SK-N-SH (cell line): ENCODE measurements at regions not wholly inside any gene's neighbourhood (a gene's known extent, or its start where the extent isn't known, plus 50 kb on each side); places are given as distances from the start of the nearest gene placed in this dataset.

Experiments
- CTCF ChIA-PET: fragments of 300-600, 350-600 bp; formaldehyde crosslinking; extraction: SDS; loops from one replicate; lab custom pipeline; 2021; lab: Yijun Ruan, JAX
- POLR2A ChIA-PET: fragments of 350-600 bp; sonication (Branson Sonifier 250); formaldehyde crosslinking; extraction: SDS; loops from one replicate; lab custom pipeline; 2020; ENCODE audit warnings: antibody characterized with exemption, inconsistent platforms; lab: Yijun Ruan, JAX
- DNase-seq: peaks from one replicate; pipeline ENCODE4 v3.0.0; 2012
- H2AFZ ChIP-seq: fragments of 200-600 bp; sonication (generic); 2 replicates; pipeline ENCODE4 v1.8.1; 2016; ENCODE audit warnings: antibody characterized with exemption, mild to moderate bottlenecking, low read depth
- H3F3A ChIP-seq: fragments of 200-600 bp; sonication (generic); replicated peaks from 2 replicates; pipeline ENCODE3; 2016; ENCODE audit warnings: antibody characterized with exemption, mild to moderate bottlenecking; ENCODE audit not compliant: insufficient read depth
- H3K27ac ChIP-seq, 2 experiments: fragments of 200-500 bp in 1 of 2; fragments of 200-600 bp in 1 of 2; sonication (Bioruptor generic) in 1 of 2; sonication (generic), shearing (Covaris generic) in 1 of 2; 2 replicates each; pipeline versions ENCODE4 v1.5.1 to v1.6.1; 2014 to 2016; ENCODE audit warnings: low read depth in 2 of 2, inconsistent platforms in 1 of 2, low read length in 1 of 2, mild to moderate bottlenecking in 1 of 2, mixed read lengths in 1 of 2
- H3K27me3 ChIP-seq: fragments of 200-600 bp; sonication (generic), shearing (Covaris generic); 2 replicates; pipeline ENCODE4 v1.6.1; 2016; ENCODE audit warnings: mixed run types; ENCODE audit not compliant: insufficient read depth
- H3K36me3 ChIP-seq, 2 experiments: fragments of 200-500 bp in 1 of 2; fragments of 200-600 bp in 1 of 2; sonication (Bioruptor generic) in 1 of 2; sonication (generic) in 1 of 2; replicated peaks in 1 of 2; 2 replicates each; pipeline versions ENCODE3 to v1.5.1; 2014 to 2016; ENCODE audit warnings: low read length in 1 of 2, mild to moderate bottlenecking in 1 of 2; ENCODE audit not compliant: insufficient read depth in 2 of 2, control insufficient read depth in 1 of 2
- H3K4me1 ChIP-seq, 2 experiments: fragments of 200-500 bp in 1 of 2; fragments of 200-600 bp in 1 of 2; sonication (Bioruptor generic) in 1 of 2; sonication (generic), shearing (Covaris generic) in 1 of 2; 2 replicates each; pipeline versions ENCODE4 v1.5.1 to v1.6.1; 2014 to 2016; ENCODE audit warnings: low read depth in 1 of 2, low read length in 1 of 2, mixed run types in 1 of 2; ENCODE audit not compliant: insufficient read depth in 2 of 2, control insufficient read depth in 1 of 2
- H3K4me2 ChIP-seq: fragments of 200-600 bp; sonication (generic), shearing (Covaris generic); 2 replicates; pipeline ENCODE4 v1.6.1; 2017; ENCODE audit warnings: mixed run types
- H3K4me3 ChIP-seq, 2 experiments: fragments of 200-500 bp in 1 of 2; fragments of 200-600 bp in 1 of 2; sonication (Bioruptor generic) in 1 of 2; sonication (generic), shearing (Covaris generic) in 1 of 2; 2 replicates each; pipeline versions ENCODE4 v1.5.1 to v1.8.1; 2014 to 2016; ENCODE audit warnings: low read depth in 2 of 2, inconsistent platforms in 1 of 2, low read length in 1 of 2, mild to moderate bottlenecking in 1 of 2, mixed read lengths in 1 of 2, moderate library complexity in 1 of 2
- H3K79me2 ChIP-seq: fragments of 200-600 bp; sonication (generic); 2 replicates; pipeline ENCODE4 v1.8.1; 2017; ENCODE audit warnings: mild to moderate bottlenecking; ENCODE audit not compliant: insufficient read depth
- H3K9ac ChIP-seq: fragments of 200-600 bp; sonication (generic); 2 replicates; pipeline ENCODE4 v1.6.1; 2017; ENCODE audit warnings: mixed run types
- H3K9me2 ChIP-seq: fragments of 200-600 bp; sonication (generic); 2 replicates; pipeline ENCODE4 v1.6.1; 2017; ENCODE audit warnings: mixed run types
- H3K9me3 ChIP-seq: fragments of 200-600 bp; sonication (generic); 2 replicates; pipeline ENCODE4 v1.6.1; 2017; ENCODE audit warnings: mixed run types, mild to moderate bottlenecking, moderate library complexity
- H4K20me1 ChIP-seq: fragments of 200-600 bp; sonication (generic); 2 replicates; pipeline ENCODE4 v1.6.1; 2017; ENCODE audit warnings: mild to moderate bottlenecking, mixed run types; ENCODE audit not compliant: insufficient read depth
- CHD2 ChIP-seq: fragments of 150-350 bp; IDR thresholded peaks from 2 replicates; pipeline ENCODE4 v1.6.1; 2018; ENCODE audit warnings: low read length; ENCODE audit not compliant: partially characterized antibody
- ELF1 ChIP-seq: IDR thresholded peaks from 2 replicates; pipeline ENCODE4 v1.4.0; 2012
- EP300 ChIP-seq, 2 experiments: IDR thresholded peaks; 2 replicates each; pipeline versions ENCODE4 v1.4.0 to v1.6.1; 2012; ENCODE audit warnings: borderline replicate concordance in 1 of 2, low read depth in 1 of 2, low read length in 1 of 2
- FOXJ3 ChIP-seq: sonication (generic); formaldehyde crosslinking; IDR thresholded peaks from 2 replicates; pipeline ENCODE4 v1.5.1; 2020; ENCODE audit warnings: mild to moderate bottlenecking, missing genetic modification reagents
- FOXM1 ChIP-seq: IDR thresholded peaks from 2 replicates; pipeline ENCODE4 v1.4.0; 2012; ENCODE audit warnings: low read depth, mild to moderate bottlenecking
- GABPA ChIP-seq: IDR thresholded peaks from 2 replicates; pipeline ENCODE4 v1.4.0; 2012; ENCODE audit warnings: low read depth, mild to moderate bottlenecking
- GATA2 ChIP-seq: sonication (generic); formaldehyde crosslinking; IDR thresholded peaks from 2 replicates; pipeline ENCODE4 v1.5.0; 2020; ENCODE audit warnings: mild to moderate bottlenecking, missing genetic modification reagents
- MXI1 ChIP-seq: IDR thresholded peaks from 2 replicates; pipeline ENCODE4 v1.6.1; 2012; ENCODE audit warnings: mild to moderate bottlenecking, low read depth, low read length, improper control_type of control experiment
- POLR2AphosphoS5 ChIP-seq: IDR thresholded peaks from 2 replicates; pipeline ENCODE4 v1.6.1; 2012; ENCODE audit warnings: low read depth, low read length
- RAD21 ChIP-seq: IDR thresholded peaks from 2 replicates; pipeline ENCODE4 v1.6.1; 2012; ENCODE audit warnings: mild to moderate bottlenecking, low read length
- RCOR1 ChIP-seq: fragments of 150-350 bp; IDR thresholded peaks from 2 replicates; pipeline ENCODE4 v1.6.1; 2017; ENCODE audit warnings: antibody characterized with exemption, low read length
- RXRA ChIP-seq: IDR thresholded peaks from 2 replicates; pipeline ENCODE4 v1.4.0; 2012; ENCODE audit warnings: low read depth, mild to moderate bottlenecking, borderline replicate concordance
- SIN3A ChIP-seq: IDR thresholded peaks from 2 replicates; pipeline ENCODE4 v1.6.1; 2012; ENCODE audit warnings: low read depth, mild to moderate bottlenecking, low read length, moderate library complexity, borderline replicate concordance
- SMC3 ChIP-seq: IDR thresholded peaks from 2 replicates; pipeline ENCODE4 v1.6.1; 2012; ENCODE audit warnings: low read depth, low read length, improper control_type of control experiment
- TAF1 ChIP-seq: IDR thresholded peaks from 2 replicates; pipeline ENCODE4 v1.6.1; 2012; ENCODE audit warnings: low read depth, mild to moderate bottlenecking, low read length, moderate library complexity, borderline replicate concordance
- WGBS: methylation state at CpG from one replicate; pipeline ENCODE4 v1.1.6; 2017; ENCODE audit warnings: low lambda C conversion rate; 5-methylcytosine and 5-hydroxymethylcytosine counted together
- TF ChIP-seq, protein P1 (sequence below): IDR thresholded peaks from 2 replicates; pipeline ENCODE4 v1.6.1; 2012; ENCODE audit warnings: mild to moderate bottlenecking, low read depth, low read length, moderate library complexity
- TF ChIP-seq, protein P2 (sequence below): IDR thresholded peaks from 2 replicates; pipeline ENCODE4; 2012

DNA sequence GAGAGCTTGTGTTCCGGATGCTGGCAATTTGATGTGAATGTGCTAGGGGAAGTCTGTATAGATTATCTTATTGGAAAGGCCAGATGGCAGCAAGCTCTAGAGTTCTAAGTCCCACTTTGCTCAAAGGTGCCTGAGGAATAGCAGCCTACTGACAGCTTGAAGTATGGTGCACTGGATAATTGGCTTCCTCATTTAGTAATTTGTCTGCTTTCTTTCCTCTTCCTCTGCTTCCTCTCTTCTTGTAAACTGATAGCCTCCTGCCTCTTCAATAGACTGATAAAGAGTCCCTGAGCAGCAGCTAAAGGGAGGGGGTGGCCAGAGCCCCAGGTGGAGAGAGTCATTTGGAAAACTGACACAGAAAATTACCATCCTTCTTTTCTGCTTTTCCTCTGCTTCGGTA, 177.3 kb downstream of the FGF1 start:
- H4K20me1 ChIP-seq: no peaks in the 10 kb centered on the region
- TF ChIP-seq POLR2AphosphoS5: no peak
- TF ChIP-seq, protein P1, sequence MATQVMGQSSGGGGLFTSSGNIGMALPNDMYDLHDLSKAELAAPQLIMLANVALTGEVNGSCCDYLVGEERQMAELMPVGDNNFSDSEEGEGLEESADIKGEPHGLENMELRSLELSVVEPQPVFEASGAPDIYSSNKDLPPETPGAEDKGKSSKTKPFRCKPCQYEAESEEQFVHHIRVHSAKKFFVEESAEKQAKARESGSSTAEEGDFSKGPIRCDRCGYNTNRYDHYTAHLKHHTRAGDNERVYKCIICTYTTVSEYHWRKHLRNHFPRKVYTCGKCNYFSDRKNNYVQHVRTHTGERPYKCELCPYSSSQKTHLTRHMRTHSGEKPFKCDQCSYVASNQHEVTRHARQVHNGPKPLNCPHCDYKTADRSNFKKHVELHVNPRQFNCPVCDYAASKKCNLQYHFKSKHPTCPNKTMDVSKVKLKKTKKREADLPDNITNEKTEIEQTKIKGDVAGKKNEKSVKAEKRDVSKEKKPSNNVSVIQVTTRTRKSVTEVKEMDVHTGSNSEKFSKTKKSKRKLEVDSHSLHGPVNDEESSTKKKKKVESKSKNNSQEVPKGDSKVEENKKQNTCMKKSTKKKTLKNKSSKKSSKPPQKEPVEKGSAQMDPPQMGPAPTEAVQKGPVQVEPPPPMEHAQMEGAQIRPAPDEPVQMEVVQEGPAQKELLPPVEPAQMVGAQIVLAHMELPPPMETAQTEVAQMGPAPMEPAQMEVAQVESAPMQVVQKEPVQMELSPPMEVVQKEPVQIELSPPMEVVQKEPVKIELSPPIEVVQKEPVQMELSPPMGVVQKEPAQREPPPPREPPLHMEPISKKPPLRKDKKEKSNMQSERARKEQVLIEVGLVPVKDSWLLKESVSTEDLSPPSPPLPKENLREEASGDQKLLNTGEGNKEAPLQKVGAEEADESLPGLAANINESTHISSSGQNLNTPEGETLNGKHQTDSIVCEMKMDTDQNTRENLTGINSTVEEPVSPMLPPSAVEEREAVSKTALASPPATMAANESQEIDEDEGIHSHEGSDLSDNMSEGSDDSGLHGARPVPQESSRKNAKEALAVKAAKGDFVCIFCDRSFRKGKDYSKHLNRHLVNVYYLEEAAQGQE: no peak
- no peak for TF ChIP-seq EP300 (IDR thresholded peaks at IDR 0.05; ENCODE audit: borderline replicate concordance in 1 of 2, low read depth in 1 of 2, low read length in 1 of 2)
- TF ChIP-seq FOXM1: no peak
- TF ChIP-seq, protein P2, sequence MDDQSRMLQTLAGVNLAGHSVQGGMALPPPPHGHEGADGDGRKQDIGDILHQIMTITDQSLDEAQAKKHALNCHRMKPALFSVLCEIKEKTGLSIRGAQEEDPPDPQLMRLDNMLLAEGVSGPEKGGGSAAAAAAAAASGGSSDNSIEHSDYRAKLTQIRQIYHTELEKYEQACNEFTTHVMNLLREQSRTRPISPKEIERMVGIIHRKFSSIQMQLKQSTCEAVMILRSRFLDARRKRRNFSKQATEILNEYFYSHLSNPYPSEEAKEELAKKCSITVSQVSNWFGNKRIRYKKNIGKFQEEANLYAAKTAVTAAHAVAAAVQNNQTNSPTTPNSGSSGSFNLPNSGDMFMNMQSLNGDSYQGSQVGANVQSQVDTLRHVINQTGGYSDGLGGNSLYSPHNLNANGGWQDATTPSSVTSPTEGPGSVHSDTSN: no peak
- no peak for TF ChIP-seq MXI1
- ChIA-PET CTCF (interaction anchor here (0.7 kb wide), 1 partner anchor 290 kb away, joined by 3 read pairs; no protein-coding TSS in a partner anchor), POLR2A (no interaction called here)
- H3K27ac ChIP-seq: peak overlapping the region in 1 of 2 experiments; percentile 13; a peak in 1 of 4 replicates
- H3K9me3 ChIP-seq: no peaks in the 10 kb centered on the region
- peaks cover 0 to 4% of the 10 kb centered on the region in 2 experiments for H3K36me3 ChIP-seq
- H3K79me2 ChIP-seq: no peaks in the 10 kb centered on the region
- WGBS: 94% methylated on average over 2 of the region's 2 CpGs
- no peak overlapping the region for H3K4me2 ChIP-seq
- peaks cover 13% of the 10 kb centered on the region for H3F3A ChIP-seq
- no peak overlapping the region for H2AFZ ChIP-seq
- H3K9ac ChIP-seq: no peak overlapping the region
- no peak for DNase-seq
- no peaks in the 10 kb centered on the region for H3K27me3 ChIP-seq
- H3K9me2 ChIP-seq: no peaks in the 10 kb centered on the region
- no peak overlapping the region for H3K4me3 ChIP-seq
- H3K4me1 ChIP-seq: peaks cover 9 to 19% of the 10 kb centered on the region in 2 experiments; a peak in 3 of 4 replicates

DNA sequence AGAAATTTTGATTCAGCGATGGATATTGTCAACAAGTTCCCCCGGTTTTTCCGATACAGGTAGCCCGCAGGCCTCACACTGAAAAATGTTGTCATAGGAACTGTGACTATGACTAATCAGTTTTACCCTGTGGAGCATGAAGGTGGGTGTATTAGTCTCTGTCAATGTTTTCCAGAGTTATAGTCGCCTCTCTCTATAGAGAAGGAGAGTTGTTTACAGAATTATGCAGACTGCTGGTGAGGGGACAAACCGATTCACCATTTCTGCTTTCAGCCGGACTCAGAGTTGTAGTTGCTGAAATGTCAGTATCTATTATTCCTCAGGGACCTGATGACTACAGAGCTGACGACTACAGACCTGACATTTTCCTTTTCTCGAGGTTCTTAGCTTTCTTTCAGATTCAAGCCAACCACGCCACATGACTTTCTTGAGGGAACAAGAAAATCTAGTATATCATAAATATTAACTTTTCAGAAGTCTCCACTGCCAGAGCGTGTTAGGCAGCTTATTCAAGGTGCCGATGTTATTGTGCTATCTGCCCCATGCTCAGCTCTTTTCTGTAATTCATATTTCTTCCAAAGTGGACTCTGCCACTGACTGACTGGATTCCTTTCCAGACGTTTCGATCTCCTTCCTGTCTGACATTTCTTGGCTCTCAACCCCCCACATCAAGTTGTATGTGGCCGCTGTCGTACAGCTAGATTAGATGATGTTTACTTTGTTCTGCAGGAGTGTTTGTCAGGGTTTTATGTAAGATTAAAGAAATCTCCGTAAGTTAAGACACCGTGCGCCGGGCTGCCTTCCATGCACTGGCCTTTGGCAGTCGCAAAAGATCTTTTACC, 178.1 kb downstream of the FGF1 start:
- no peak for DNase-seq
- Histone ChIP-seq H3K9ac (no peak overlapping the region), H3K9me3 (no peaks in the 10 kb centered on the region), H3K79me2 (no peaks in the 10 kb centered on the region), H2AFZ (no peak overlapping the region), H3K4me1 (peaks cover 9 to 19% of the 10 kb centered on the region in 2 experiments; a peak in 3 of 4 replicates), H3K27me3 (no peaks in the 10 kb centered on the region), H3K4me2 (no peak overlapping the region), H3F3A (peaks cover 9% of the 10 kb centered on the region), H3K27ac (no peak overlapping the region), H4K20me1 (no peaks in the 10 kb centered on the region), H3K4me3 (no peak overlapping the region), H3K36me3 (peaks cover 0 to 4% of the 10 kb centered on the region in 2 experiments), H3K9me2 (no peaks in the 10 kb centered on the region)
- ChIA-PET POLR2A (no interaction called here), CTCF (interaction anchor here (0.7 to 1.2 kb wide), 2 partner anchors 41 to 291 kb away, joined by 3 read pairs; no protein-coding TSS in a partner anchor)
- WGBS: 87% methylated on average over 21 of the region's 21 CpGs
- TF ChIP-seq GABPA (no peak), TAF1 (no peak), ELF1 (no peak), MXI1 (no peak), SIN3A (no peak), POLR2AphosphoS5 (no peak), FOXJ3 (CRISPR knock-in tag) (no peak), CHD2 (no peak), RAD21 (no peak), RXRA (no peak), GATA2 (CRISPR knock-in tag) (no peak), SMC3 (no peak), RCOR1 (no peak)
